HCT116 (cell line): ENCODE measurements at regions not wholly inside any gene's neighbourhood (a gene's known extent, or its start where the extent isn't known, plus 50 kb on each side); places are given as distances from the start of the nearest gene placed in this dataset.

Experiments used
- ATAC-seq: fragments of 200-7000 bp; cut with Tn5 transposase; 2 replicates; pipeline ENCODE4 v1.9.1; 2020; ENCODE audit warnings: mild to moderate bottlenecking, moderate library complexity
- BruUV-seq: library from RNA; stranded (reverse); fragments of 400-500 nt; replicated peaks from 2 replicates; lab custom pipeline; 2021; lab: Mats Ljungman, UMichigan
- CTCF ChIA-PET: fragments of 300-600 bp; sonication (Branson Sonifier 250); formaldehyde crosslinking; loops from one replicate; lab custom pipeline; 2021; ENCODE audit warnings: antibody characterized with exemption; lab: Charles Lee
- POLR2A ChIA-PET: fragments of 300-600, 350-600 bp; sonication (Branson Sonifier 250); formaldehyde crosslinking; loops from one replicate; lab custom pipeline; 2021; ENCODE audit warnings: antibody characterized with exemption; lab: Charles Lee
- RAD21 ChIA-PET, 2 experiments: fragments of 300-600 bp; sonication (Branson Sonifier 250); formaldehyde crosslinking; loops; one replicate each; lab custom pipeline; 2023; ENCODE audit warnings: low total read pairs in 2 of 2; ENCODE audit not compliant: uncharacterized antibody in 2 of 2, unreplicated experiment in 2 of 2, low non-redundant PET in 1 of 2; lab: Charles Lee
- DNase-seq: peaks from one replicate; pipeline ENCODE4 v3.0.0-alpha.2; 2010; ENCODE audit warnings: low read depth, low spot score
- H2AFZ ChIP-seq: fragments of 200-600 bp; shearing (Covaris generic), sonication (generic); 2 replicates; pipeline ENCODE4 v1.6.1; 2017; ENCODE audit warnings: low read depth, mixed run types, mixed read lengths, antibody characterized with exemption, low read length; ENCODE audit not compliant: poor library complexity, severe bottlenecking
- H3K27ac ChIP-seq: 2 replicates; pipeline ENCODE4 v1.5.1; 2012; ENCODE audit warnings: low read depth, low read length
- H3K27me3 ChIP-seq: fragments of 200-600 bp; sonication (generic); 2 replicates; pipeline ENCODE4 v1.6.1; 2016; ENCODE audit warnings: mixed run types, low read length, mixed read lengths; ENCODE audit not compliant: insufficient read depth
- H3K36me3 ChIP-seq, 2 experiments: fragments of 200-500 bp in 1 of 2; fragments of 200-600 bp in 1 of 2; sonication (Bioruptor generic) in 1 of 2; sonication (generic) in 1 of 2; 2 replicates each; pipeline versions ENCODE4 v1.5.1 to v1.6.1; 2014 to 2016; ENCODE audit warnings: low read length in 2 of 2, inconsistent platforms in 1 of 2, mixed read lengths in 1 of 2, mixed run types in 1 of 2; ENCODE audit not compliant: insufficient read depth in 2 of 2, control insufficient read depth in 1 of 2
- H3K4me1 ChIP-seq, 2 experiments: fragments of 200-600 bp in 1 of 2; sonication (generic) in 1 of 2; 2 replicates each; pipeline versions ENCODE4 v1.5.1 to v1.6.1; 2012 to 2017; ENCODE audit warnings: low read length in 2 of 2, inconsistent platforms in 1 of 2, mild to moderate bottlenecking in 1 of 2, mixed read lengths in 1 of 2, mixed run types in 1 of 2, moderate library complexity in 1 of 2; ENCODE audit not compliant: insufficient read depth in 2 of 2, control insufficient read depth in 1 of 2
- H3K4me2 ChIP-seq: fragments of 200-600 bp; sonication (generic); 2 replicates; pipeline ENCODE4 v1.6.1; 2017; ENCODE audit warnings: mixed run types, low read length, mixed read lengths
- H3K4me3 ChIP-seq, 2 experiments: fragments of 200-600 bp in 1 of 2; sonication (generic) in 1 of 2; replicated peaks in 1 of 2; 2 replicates each; pipeline ENCODE4 v1.5.1; 2011 to 2016; ENCODE audit warnings: low read length in 2 of 2, control low read depth in 1 of 2, low read depth in 1 of 2, mild to moderate bottlenecking in 1 of 2, mixed read lengths in 1 of 2, mixed run types in 1 of 2
- H3K79me2 ChIP-seq: fragments of 200-600 bp; sonication (generic); 2 replicates; pipeline ENCODE4 v1.6.1; 2017; ENCODE audit warnings: mild to moderate bottlenecking, mixed run types, low read length, moderate library complexity, mixed read lengths; ENCODE audit not compliant: insufficient read depth
- H3K9ac ChIP-seq: fragments of 200-600 bp; sonication (generic); 2 replicates; pipeline ENCODE4 v1.6.1; 2016; ENCODE audit warnings: low read length, mixed read lengths
- H3K9me2 ChIP-seq: fragments of 200-600 bp; sonication (generic), shearing (Covaris generic); 2 replicates; pipeline ENCODE4 v1.6.1; 2017; ENCODE audit warnings: mixed run types, mild to moderate bottlenecking, moderate library complexity; ENCODE audit not compliant: insufficient read depth
- H3K9me3 ChIP-seq, 2 experiments: fragments of 200-500 bp in 1 of 2; fragments of 200-600 bp in 1 of 2; sonication (Bioruptor generic) in 1 of 2; sonication (generic) in 1 of 2; 2 replicates each; pipeline ENCODE4 v1.6.1; 2014 to 2017; ENCODE audit warnings: low read length in 2 of 2, mixed read lengths in 2 of 2, inconsistent platforms in 1 of 2, low read depth in 1 of 2, mild to moderate bottlenecking in 1 of 2, mixed run types in 1 of 2, moderate library complexity in 1 of 2; ENCODE audit not compliant: control insufficient read depth in 1 of 2, insufficient read depth in 1 of 2
- H4K20me1 ChIP-seq: fragments of 200-600 bp; sonication (generic), shearing (Covaris generic); 2 replicates; pipeline ENCODE4 v1.6.1; 2017; ENCODE audit warnings: mixed run types, mild to moderate bottlenecking, moderate library complexity; ENCODE audit not compliant: insufficient read depth
- ATF3 ChIP-seq: IDR thresholded peaks from 2 replicates; pipeline ENCODE4 v1.6.1; 2012
- CTCF ChIP-seq, 3 experiments: fragments of 200-600 bp in 1 of 3; sonication (generic) in 1 of 3; IDR thresholded peaks in 2 of 3; conservative IDR thresholded peaks in 1 of 3; 2 replicates each; pipeline ENCODE4 v1.5.1; 2012 to 2017; ENCODE audit warnings: low read depth in 2 of 3, low read length in 2 of 3, antibody characterized with exemption in 1 of 3, borderline replicate concordance in 1 of 3, control low read depth in 1 of 3, mild to moderate bottlenecking in 1 of 3, mixed read lengths in 1 of 3, mixed run types in 1 of 3, moderate library complexity in 1 of 3; ENCODE audit not compliant: insufficient read depth in 1 of 3
- EGR1 ChIP-seq: IDR thresholded peaks from 2 replicates; pipeline ENCODE4 v1.6.1; 2012; ENCODE audit warnings: low read depth
- ELF1 ChIP-seq: IDR thresholded peaks from 2 replicates; pipeline ENCODE4 v1.6.1; 2012; ENCODE audit warnings: low read depth, borderline replicate concordance
- EZH2 ChIP-seq: fragments of 200-600 bp; sonication (generic); IDR thresholded peaks from 2 replicates; pipeline ENCODE4 v1.6.1; 2017; ENCODE audit warnings: antibody characterized with exemption, mixed run types
- EZH2phosphoT487 ChIP-seq: fragments of 200-600 bp; IDR thresholded peaks from 2 replicates; pipeline ENCODE4 v1.6.1; 2018; ENCODE audit warnings: antibody characterized with exemption, borderline replicate concordance
- FOSL1 ChIP-seq: IDR thresholded peaks from 2 replicates; pipeline ENCODE4 v1.6.1; 2012; ENCODE audit warnings: low read depth
- JUND ChIP-seq: IDR thresholded peaks from 2 replicates; pipeline ENCODE4 v1.6.1; 2012
- MAX ChIP-seq: IDR thresholded peaks from 2 replicates; pipeline ENCODE4 v1.6.1; 2012
- POLR2A ChIP-seq: IDR thresholded peaks from 2 replicates; pipeline ENCODE4 v1.7.0; 2011; ENCODE audit warnings: borderline replicate concordance; ENCODE audit not compliant: insufficient read depth, insufficient read length; ENCODE audit errors: extremely low read depth
- POLR2AphosphoS5 ChIP-seq: IDR thresholded peaks from 2 replicates; pipeline ENCODE4 v1.6.1; 2011; ENCODE audit warnings: mild to moderate bottlenecking, low read depth, low read length, moderate library complexity
- RAD21 ChIP-seq: IDR thresholded peaks from 2 replicates; pipeline ENCODE4 v1.6.1; 2012; ENCODE audit warnings: low read depth, mild to moderate bottlenecking
- SP1 ChIP-seq: IDR thresholded peaks from 2 replicates; pipeline ENCODE4 v1.6.1; 2012; ENCODE audit warnings: low read depth
- SRF ChIP-seq: IDR thresholded peaks from 2 replicates; pipeline ENCODE4 v1.6.1; 2012; ENCODE audit warnings: low read depth
- YY1 ChIP-seq: IDR thresholded peaks from 2 replicates; pipeline ENCODE4 v1.6.1; 2011; ENCODE audit warnings: low read length, low read depth, moderate library complexity, mild to moderate bottlenecking; ENCODE audit not compliant: insufficient replicate concordance; ENCODE audit errors: extremely low read depth
- ZBTB33 ChIP-seq: IDR thresholded peaks from 2 replicates; pipeline ENCODE4 v1.6.1; 2011; ENCODE audit warnings: mild to moderate bottlenecking, low read length, moderate library complexity; ENCODE audit not compliant: insufficient replicate concordance; ENCODE audit errors: extremely low read depth
- ZFX ChIP-seq: fragments of 450-650 bp; IDR thresholded peaks from 2 replicates; pipeline ENCODE4 v1.6.1; 2017
- ZNF274 ChIP-seq: fragments of 200-500 bp; sonication (Bioruptor generic); IDR thresholded peaks from 2 replicates; pipeline ENCODE4 v1.6.1; 2014; ENCODE audit warnings: mild to moderate bottlenecking, low read depth, low read length, inconsistent platforms
- intact Hi-C: fragments of 100-400 bp; cut with micrococcal nuclease; formaldehyde crosslinking; loops from 2 replicates; pipeline ENCODE4 v1.10.0; 2022

- no peak overlapping the region for H3K4me3 ChIP-seq
- H3K36me3 ChIP-seq, result no peaks in the 10 kb centered on the region
- no peaks in the 10 kb centered on the region for H3K79me2 ChIP-seq
- DNase-seq (no peak), ATAC-seq (peak; percentile 72; the same call in 1 of the 2 replicates)
- no peaks in the 10 kb centered on the region for H3K27me3 ChIP-seq
- CTCF ChIA-PET, result interaction anchor here (1.0 to 1.5 kb wide), 3 partner anchors 29 to 670 kb away, joined by 3 to 5 read pairs (median 4); no protein-coding TSS in a partner anchor
- no peaks in the 10 kb centered on the region for H3K4me1 ChIP-seq
- TF ChIP-seq SP1, result no peak
- peak; percentile 73 for TF ChIP-seq RAD21
- peak; percentile 47 to 61 (median 53); a peak in 5 of 6 replicates for TF ChIP-seq CTCF (IDR thresholded peaks at IDR 0.05 in 2 of 3, conservative IDR thresholded peaks at IDR 0.05 in 1 of 3; ENCODE audit: borderline replicate concordance in 1 of 3, insufficient read depth in 1 of 3, low read depth in 2 of 3, low read length in 2 of 3)
- H3K4me2 ChIP-seq, result no peak overlapping the region
- RAD21 ChIA-PET, result interaction anchor here in 1 of 2 experiments (0.6 to 1.1 kb wide), 3 partner anchors 8 to 279 kb away, joined by 3 to 5 read pairs (median 3); no protein-coding TSS in a partner anchor
- H2AFZ ChIP-seq, result no peak overlapping the region
- intact Hi-C loops, result loop anchor here (1.0 to 2.0 kb wide), 2 partner anchors 311 to 670 kb away; no protein-coding TSS in a partner anchor
- BruUV-seq, result no TSS peak
- H3K9ac ChIP-seq, result no peak overlapping the region
- no peaks in the 10 kb centered on the region for H4K20me1 ChIP-seq
- H3K27ac ChIP-seq, result no peak overlapping the region
- POLR2A ChIA-PET, result interaction anchor here (0.5 kb wide), 1 partner anchor 1297 kb away, joined by 3 read pairs; no protein-coding TSS in a partner anchor
- H3K9me3 ChIP-seq, result no peaks in the 10 kb centered on the region
- H3K9me2 ChIP-seq, result no peaks in the 10 kb centered on the region
These were observed 236.6 kb downstream of the SOX2 start for GRCh38 chr3:181948286-181948685.

- H3K36me3 ChIP-seq, result no peaks in the 10 kb centered on the region
- no TSS peak for BruUV-seq
- ChIA-PET RAD21 (no interaction called here), POLR2A (no interaction called here), CTCF (no interaction called here)
- H3K27me3 ChIP-seq, result no peaks in the 10 kb centered on the region
- H3K4me2 ChIP-seq, result no peak overlapping the region
- H4K20me1 ChIP-seq, result no peaks in the 10 kb centered on the region
- H3K9me3 ChIP-seq, result no peaks in the 10 kb centered on the region
- H3K4me3 ChIP-seq, result no peak overlapping the region
- no peaks in the 10 kb centered on the region for H3K4me1 ChIP-seq
- H2AFZ ChIP-seq, result no peak overlapping the region
- intact Hi-C loops, result no loop called here
- no peak overlapping the region for H3K27ac ChIP-seq
- ATAC-seq, result no peak
- no peak overlapping the region for H3K9ac ChIP-seq
- DNase-seq, result no peak
- no peaks in the 10 kb centered on the region for H3K79me2 ChIP-seq
- no peaks in the 10 kb centered on the region for H3K9me2 ChIP-seq
- TF ChIP-seq MAX (no peak), ZFX (no peak), FOSL1 (no peak), ZBTB33 (no peak), RAD21 (no peak), EZH2 (no peak), SP1 (no peak), SRF (no peak), JUND (no peak), POLR2AphosphoS5 (no peak), YY1 (no peak), POLR2A (no peak), ELF1 (no peak), ATF3 (no peak), EGR1 (no peak), EZH2phosphoT487 (no peak), ZNF274 (no peak)
These were observed 240.5 kb downstream of the SOX2 start for GRCh38 chr3:181952221-181952620.
